H9 (cell line): ENCODE measurements at regions not wholly inside any gene's neighbourhood (a gene's known extent, or its start where the extent isn't known, plus 50 kb on each side); places are given as distances from the start of the nearest gene placed in this dataset.

Experiments
- DNase-seq: peaks from one replicate; pipeline ENCODE4 v3.0.0-alpha.2; 2017
- H2AFZ ChIP-seq: one replicate; pipeline ENCODE4 v1.6.1; 2013; ENCODE audit warnings: mild to moderate bottlenecking, low read length, control low read depth, moderate library complexity
- H2AK5ac ChIP-seq: 2 replicates; pipeline ENCODE4 v1.6.1; 2013; ENCODE audit warnings: low read length, control low read depth, mixed read lengths; ENCODE audit not compliant: insufficient read length
- H2BK120ac ChIP-seq: one replicate; pipeline ENCODE4 v1.6.1; 2013; ENCODE audit warnings: low read depth, mild to moderate bottlenecking, low read length, control low read depth, inconsistent platforms; ENCODE audit not compliant: poor library complexity, severe bottlenecking
- H2BK12ac ChIP-seq: 2 replicates; pipeline ENCODE4 v1.6.1; 2013; ENCODE audit warnings: low read length, control low read depth, mixed read lengths, low read depth; ENCODE audit not compliant: insufficient read length
- H2BK15ac ChIP-seq: 2 replicates; pipeline ENCODE4 v1.6.1; 2013; ENCODE audit warnings: low read depth, low read length, control low read depth
- H2BK20ac ChIP-seq: one replicate; pipeline ENCODE4 v1.6.1; 2013; ENCODE audit warnings: low read depth, mild to moderate bottlenecking, low read length, control low read depth, inconsistent platforms; ENCODE audit not compliant: poor library complexity, severe bottlenecking
- H2BK5ac ChIP-seq: 2 replicates; pipeline ENCODE4 v1.6.1; 2013; ENCODE audit warnings: low read length, control low read depth, mixed read lengths; ENCODE audit not compliant: insufficient read length
- H3K14ac ChIP-seq: 2 replicates; pipeline ENCODE4 v1.6.1; 2013; ENCODE audit warnings: low read length, control low read depth; ENCODE audit not compliant: insufficient read depth
- H3K18ac ChIP-seq: 2 replicates; pipeline ENCODE4 v1.6.1; 2013; ENCODE audit warnings: low read depth, mild to moderate bottlenecking, mixed read lengths, low read length, control low read depth; ENCODE audit not compliant: insufficient read length
- H3K23ac ChIP-seq: 2 replicates; pipeline ENCODE4 v1.6.1; 2013; ENCODE audit warnings: low read length, control low read depth, mixed read lengths, low read depth; ENCODE audit not compliant: insufficient read length
- H3K23me2 ChIP-seq: 2 replicates; pipeline ENCODE4 v1.6.1; 2013; ENCODE audit warnings: low read depth, mild to moderate bottlenecking, mixed read lengths, low read length, control low read depth; ENCODE audit not compliant: insufficient read length, poor library complexity, severe bottlenecking
- H3K27ac ChIP-seq: 2 replicates; pipeline ENCODE4 v1.5.1; 2013; ENCODE audit warnings: low read length, control low read depth, mixed read lengths, low read depth; ENCODE audit not compliant: insufficient read length
- H3K27me3 ChIP-seq: 2 replicates; pipeline ENCODE4 v1.6.1; 2013; ENCODE audit warnings: low read length, control low read depth, inconsistent platforms; ENCODE audit not compliant: insufficient read depth
- H3K4ac ChIP-seq: 2 replicates; pipeline ENCODE4 v1.6.1; 2013; ENCODE audit warnings: low read depth, mild to moderate bottlenecking, control low read depth, inconsistent platforms, low read length, moderate library complexity
- H3K4me1 ChIP-seq: 2 replicates; pipeline ENCODE4 v1.6.1; 2013; ENCODE audit warnings: low read length, control low read depth, inconsistent platforms; ENCODE audit not compliant: insufficient read depth
- H3K4me2 ChIP-seq: 2 replicates; pipeline ENCODE4 v1.6.1; 2013; ENCODE audit warnings: low read length, control low read depth, mixed read lengths; ENCODE audit not compliant: insufficient read length, insufficient read depth
- H3K56ac ChIP-seq: 2 replicates; pipeline ENCODE4 v1.6.1; 2013; ENCODE audit warnings: low read depth, mild to moderate bottlenecking, mixed read lengths, low read length, control low read depth; ENCODE audit not compliant: insufficient read length
- H3K79me1 ChIP-seq: 2 replicates; pipeline ENCODE4 v1.6.1; 2013; ENCODE audit warnings: low read depth, mild to moderate bottlenecking, moderate library complexity, low read length, control low read depth, inconsistent platforms; ENCODE audit not compliant: insufficient read depth, poor library complexity, severe bottlenecking
- H3K79me2 ChIP-seq: 2 replicates; pipeline ENCODE4 v1.6.1; 2013; ENCODE audit warnings: low read length, control low read depth, inconsistent platforms; ENCODE audit not compliant: insufficient read depth
- H3K9ac ChIP-seq: 2 replicates; pipeline ENCODE4 v1.6.1; 2013; ENCODE audit warnings: low read length, control low read depth, mixed read lengths; ENCODE audit not compliant: insufficient read length; ENCODE audit errors: extremely low read depth
- H3K9me3 ChIP-seq: one replicate; pipeline ENCODE4 v1.6.1; 2013; ENCODE audit warnings: low read depth, low read length, inconsistent platforms; ENCODE audit not compliant: control insufficient read depth
- H3T11ph ChIP-seq: one replicate; pipeline ENCODE4 v1.6.1; 2013; ENCODE audit warnings: mild to moderate bottlenecking, low read length, control low read depth, inconsistent platforms
- H4K20me1 ChIP-seq: one replicate; pipeline ENCODE4 v1.6.1; 2013; ENCODE audit not compliant: control insufficient read depth, insufficient read length, insufficient read depth
- H4K5ac ChIP-seq: 2 replicates; pipeline ENCODE4 v1.6.1; 2013; ENCODE audit warnings: low read depth, mild to moderate bottlenecking, mixed read lengths, low read length, control low read depth; ENCODE audit not compliant: insufficient read length
- H4K8ac ChIP-seq: replicated peaks from 2 replicates; pipeline ENCODE4 v1.6.1; 2013; ENCODE audit warnings: low read length, control low read depth, mixed read lengths, low read depth; ENCODE audit not compliant: insufficient read length
- H4K91ac ChIP-seq: 2 replicates; pipeline ENCODE4 v1.6.1; 2013; ENCODE audit warnings: low read depth, mild to moderate bottlenecking, moderate library complexity, mixed read lengths, low read length, control low read depth; ENCODE audit not compliant: insufficient read length
- H3K27ac Mint-ChIP-seq, 3 experiments: 2 replicates in 2 of 3; 3 replicates in 1 of 3; pipeline ENCODE4 v1.8.0; 2020 to 2021; ENCODE audit warnings: mixed read lengths in 3 of 3, mild to moderate bottlenecking in 1 of 3, moderate library complexity in 1 of 3
- H3K27me3 Mint-ChIP-seq: 2 replicates; pipeline ENCODE4 v1.8.0; 2021; ENCODE audit warnings: low read depth, mild to moderate bottlenecking, moderate library complexity, mixed read lengths
- H3K36me3 Mint-ChIP-seq, 3 experiments: 2 replicates in 2 of 3; 3 replicates in 1 of 3; pipeline ENCODE4 v1.8.0; 2020 to 2021; ENCODE audit warnings: low read depth in 3 of 3, mixed read lengths in 3 of 3; ENCODE audit not compliant: insufficient read depth in 1 of 3
- H3K4me1 Mint-ChIP-seq, 2 experiments: 2 replicates each; pipeline ENCODE4 v1.8.0; 2020; ENCODE audit warnings: mixed read lengths in 2 of 2
- H3K4me3 Mint-ChIP-seq, 2 experiments: 2 replicates in 1 of 2; 3 replicates in 1 of 2; pipeline ENCODE4 v1.8.0; 2020 to 2021; ENCODE audit warnings: mild to moderate bottlenecking in 2 of 2, mixed read lengths in 2 of 2, moderate library complexity in 1 of 2
- H3K9me3 Mint-ChIP-seq, 2 experiments: 2 replicates in 1 of 2; 3 replicates in 1 of 2; pipeline ENCODE4 v1.8.0; 2020; ENCODE audit warnings: mild to moderate bottlenecking in 2 of 2, mixed read lengths in 2 of 2, moderate library complexity in 1 of 2
- WGBS: extraction: QIAGEN DNeasy Blood & Tissue Kit; methylation state at CpG from one replicate; pipeline ENCODE4 v1.1.7; 2013; ENCODE audit warnings: missing lambda C conversion rate, low lambda C conversion rate, mixed read lengths; ENCODE audit not compliant: insufficient read length; ENCODE audit errors: extremely low coverage; 5-methylcytosine and 5-hydroxymethylcytosine counted together
- TF ChIP-seq, protein P1 (sequence below): fragments of 200-600 bp; sonication (generic); conservative IDR thresholded peaks from 3 replicates; pipeline ENCODE4 v1.8.0; 2021; ENCODE audit warnings: antibody characterized with exemption, mild to moderate bottlenecking

GRCh38 chr3:182617500-182617899 is 175.8 kb upstream of the ATP11B start:
- no CpG with 5 or more reads among the region's 4 CpGs for WGBS
- no peak overlapping the region for H3K14ac ChIP-seq
- Mint-ChIP-seq H3K4me3 (no peak overlapping the region), H3K4me1 (peaks cover 33 to 45% of the 10 kb centered on the region in 2 experiments), H3K36me3 (no peaks in the 10 kb centered on the region), H3K27me3 (no peaks in the 10 kb centered on the region; the same call in 1 of the 2 replicates), H3K9me3 (no peaks in the 10 kb centered on the region), H3K27ac (no peak overlapping the region)
- no peaks in the 10 kb centered on the region for H3K27me3 ChIP-seq
- H3K4me1 ChIP-seq: no peaks in the 10 kb centered on the region
- no peak overlapping the region for H2BK5ac ChIP-seq
- no peak overlapping the region for H2BK15ac ChIP-seq
- no peak overlapping the region for H3K9ac ChIP-seq
- H3K56ac ChIP-seq: no peak overlapping the region
- no peak overlapping the region for H2AFZ ChIP-seq
- H3K4ac ChIP-seq: no peak overlapping the region
- H3T11ph ChIP-seq: no peak overlapping the region
- H3K27ac ChIP-seq: no peak overlapping the region
- H4K91ac ChIP-seq: no peak overlapping the region
- no peak overlapping the region for H3K4me2 ChIP-seq
- DNase-seq: no peak
- H2BK20ac ChIP-seq: no peak overlapping the region
- H3K79me1 ChIP-seq: no peaks in the 10 kb centered on the region
- H3K23me2 ChIP-seq: no peaks in the 10 kb centered on the region
- no peak overlapping the region for H4K8ac ChIP-seq
- H3K79me2 ChIP-seq: no peaks in the 10 kb centered on the region
- no peak overlapping the region for H2AK5ac ChIP-seq
- H3K23ac ChIP-seq: no peak overlapping the region
- no peak overlapping the region for H4K5ac ChIP-seq
- no peaks in the 10 kb centered on the region for H3K9me3 ChIP-seq
- H2BK12ac ChIP-seq: no peak overlapping the region
- no peak overlapping the region for H3K18ac ChIP-seq
- TF ChIP-seq, protein P1, sequence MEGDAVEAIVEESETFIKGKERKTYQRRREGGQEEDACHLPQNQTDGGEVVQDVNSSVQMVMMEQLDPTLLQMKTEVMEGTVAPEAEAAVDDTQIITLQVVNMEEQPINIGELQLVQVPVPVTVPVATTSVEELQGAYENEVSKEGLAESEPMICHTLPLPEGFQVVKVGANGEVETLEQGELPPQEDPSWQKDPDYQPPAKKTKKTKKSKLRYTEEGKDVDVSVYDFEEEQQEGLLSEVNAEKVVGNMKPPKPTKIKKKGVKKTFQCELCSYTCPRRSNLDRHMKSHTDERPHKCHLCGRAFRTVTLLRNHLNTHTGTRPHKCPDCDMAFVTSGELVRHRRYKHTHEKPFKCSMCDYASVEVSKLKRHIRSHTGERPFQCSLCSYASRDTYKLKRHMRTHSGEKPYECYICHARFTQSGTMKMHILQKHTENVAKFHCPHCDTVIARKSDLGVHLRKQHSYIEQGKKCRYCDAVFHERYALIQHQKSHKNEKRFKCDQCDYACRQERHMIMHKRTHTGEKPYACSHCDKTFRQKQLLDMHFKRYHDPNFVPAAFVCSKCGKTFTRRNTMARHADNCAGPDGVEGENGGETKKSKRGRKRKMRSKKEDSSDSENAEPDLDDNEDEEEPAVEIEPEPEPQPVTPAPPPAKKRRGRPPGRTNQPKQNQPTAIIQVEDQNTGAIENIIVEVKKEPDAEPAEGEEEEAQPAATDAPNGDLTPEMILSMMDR: no peak
- H2BK120ac ChIP-seq: no peak overlapping the region
- no peaks in the 10 kb centered on the region for H4K20me1 ChIP-seq
